WTC11 (cell line): ENCODE measurements at regions not wholly inside any gene's neighbourhood (a gene's known extent, or its start where the extent isn't known, plus 50 kb on each side); places are given as distances from the start of the nearest gene placed in this dataset.

Source experiments
- ELF4 ChIP-seq: sonication (generic); formaldehyde crosslinking; IDR thresholded peaks from 2 replicates; pipeline ENCODE4 v1.8.1; 2022; ENCODE audit warnings: low read depth, mild to moderate bottlenecking, moderate library complexity, missing genetic modification reagents
- GABPB1 ChIP-seq: sonication (generic); formaldehyde crosslinking; IDR thresholded peaks from 2 replicates; pipeline ENCODE4 v1.8.1; 2023; ENCODE audit warnings: mild to moderate bottlenecking, missing genetic modification reagents
- MAX ChIP-seq: sonication (generic); formaldehyde crosslinking; IDR thresholded peaks from 2 replicates; pipeline ENCODE4 v1.8.0; 2022; ENCODE audit warnings: mild to moderate bottlenecking, missing genetic modification reagents
- MLX ChIP-seq: sonication (generic); formaldehyde crosslinking; IDR thresholded peaks from 2 replicates; pipeline ENCODE4 v1.8.1; 2023; ENCODE audit warnings: mild to moderate bottlenecking, missing genetic modification reagents, moderate library complexity
- SMAD3 ChIP-seq: sonication (generic); formaldehyde crosslinking; IDR thresholded peaks from 2 replicates; pipeline ENCODE4 v1.8.0; 2022; ENCODE audit warnings: missing genetic modification reagents, mild to moderate bottlenecking, borderline replicate concordance
- SP1 ChIP-seq: sonication (generic); formaldehyde crosslinking; conservative IDR thresholded peaks from 2 replicates; pipeline ENCODE4 v1.8.1; 2022; ENCODE audit warnings: missing genetic modification reagents
- TP53 ChIP-seq: sonication (generic); formaldehyde crosslinking; IDR thresholded peaks from 2 replicates; pipeline ENCODE4 v1.8.1; 2023; ENCODE audit warnings: mild to moderate bottlenecking, missing genetic modification reagents
- ZNF416 ChIP-seq: fragments of 250-450 bp; sonication (Bioruptor Pico); IDR thresholded peaks from 2 replicates; pipeline ENCODE4 v1.9.0; 2021; ENCODE audit warnings: mild to moderate bottlenecking, inconsistent platforms
- ZNF671 ChIP-seq: fragments of 250-450 bp; sonication (Bioruptor Pico); IDR thresholded peaks from 2 replicates; pipeline ENCODE4 v1.8.0; 2021; ENCODE audit warnings: mild to moderate bottlenecking
- TF ChIP-seq, protein P1 (sequence below): fragments of 200-600 bp; IDR thresholded peaks from 2 replicates; pipeline ENCODE4 v1.8.0; 2022; ENCODE audit warnings: antibody characterized with exemption
- TF ChIP-seq, protein P2 (sequence below): sonication (generic); formaldehyde crosslinking; IDR thresholded peaks from 2 replicates; pipeline ENCODE4 v1.8.0; 2023; ENCODE audit warnings: mild to moderate bottlenecking, missing genetic modification reagents
- TF ChIP-seq, protein P3 (sequence below): sonication (generic); formaldehyde crosslinking; IDR thresholded peaks from 2 replicates; pipeline ENCODE4 v1.8.0; 2023; ENCODE audit warnings: missing genetic modification reagents

- TF ChIP-seq, protein P1, sequence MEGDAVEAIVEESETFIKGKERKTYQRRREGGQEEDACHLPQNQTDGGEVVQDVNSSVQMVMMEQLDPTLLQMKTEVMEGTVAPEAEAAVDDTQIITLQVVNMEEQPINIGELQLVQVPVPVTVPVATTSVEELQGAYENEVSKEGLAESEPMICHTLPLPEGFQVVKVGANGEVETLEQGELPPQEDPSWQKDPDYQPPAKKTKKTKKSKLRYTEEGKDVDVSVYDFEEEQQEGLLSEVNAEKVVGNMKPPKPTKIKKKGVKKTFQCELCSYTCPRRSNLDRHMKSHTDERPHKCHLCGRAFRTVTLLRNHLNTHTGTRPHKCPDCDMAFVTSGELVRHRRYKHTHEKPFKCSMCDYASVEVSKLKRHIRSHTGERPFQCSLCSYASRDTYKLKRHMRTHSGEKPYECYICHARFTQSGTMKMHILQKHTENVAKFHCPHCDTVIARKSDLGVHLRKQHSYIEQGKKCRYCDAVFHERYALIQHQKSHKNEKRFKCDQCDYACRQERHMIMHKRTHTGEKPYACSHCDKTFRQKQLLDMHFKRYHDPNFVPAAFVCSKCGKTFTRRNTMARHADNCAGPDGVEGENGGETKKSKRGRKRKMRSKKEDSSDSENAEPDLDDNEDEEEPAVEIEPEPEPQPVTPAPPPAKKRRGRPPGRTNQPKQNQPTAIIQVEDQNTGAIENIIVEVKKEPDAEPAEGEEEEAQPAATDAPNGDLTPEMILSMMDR: no peak
- TF ChIP-seq ZNF671 (CRISPR knock-in tag): no peak
- TF ChIP-seq ELF4 (CRISPR knock-in tag): no peak
- TF ChIP-seq SP1: no peak
- TF ChIP-seq SMAD3 (CRISPR knock-in tag): no peak
- no peak for TF ChIP-seq ZNF416 (CRISPR knock-in tag)
- TF ChIP-seq MLX (CRISPR knock-in tag): no peak
- TF ChIP-seq, protein P2, sequence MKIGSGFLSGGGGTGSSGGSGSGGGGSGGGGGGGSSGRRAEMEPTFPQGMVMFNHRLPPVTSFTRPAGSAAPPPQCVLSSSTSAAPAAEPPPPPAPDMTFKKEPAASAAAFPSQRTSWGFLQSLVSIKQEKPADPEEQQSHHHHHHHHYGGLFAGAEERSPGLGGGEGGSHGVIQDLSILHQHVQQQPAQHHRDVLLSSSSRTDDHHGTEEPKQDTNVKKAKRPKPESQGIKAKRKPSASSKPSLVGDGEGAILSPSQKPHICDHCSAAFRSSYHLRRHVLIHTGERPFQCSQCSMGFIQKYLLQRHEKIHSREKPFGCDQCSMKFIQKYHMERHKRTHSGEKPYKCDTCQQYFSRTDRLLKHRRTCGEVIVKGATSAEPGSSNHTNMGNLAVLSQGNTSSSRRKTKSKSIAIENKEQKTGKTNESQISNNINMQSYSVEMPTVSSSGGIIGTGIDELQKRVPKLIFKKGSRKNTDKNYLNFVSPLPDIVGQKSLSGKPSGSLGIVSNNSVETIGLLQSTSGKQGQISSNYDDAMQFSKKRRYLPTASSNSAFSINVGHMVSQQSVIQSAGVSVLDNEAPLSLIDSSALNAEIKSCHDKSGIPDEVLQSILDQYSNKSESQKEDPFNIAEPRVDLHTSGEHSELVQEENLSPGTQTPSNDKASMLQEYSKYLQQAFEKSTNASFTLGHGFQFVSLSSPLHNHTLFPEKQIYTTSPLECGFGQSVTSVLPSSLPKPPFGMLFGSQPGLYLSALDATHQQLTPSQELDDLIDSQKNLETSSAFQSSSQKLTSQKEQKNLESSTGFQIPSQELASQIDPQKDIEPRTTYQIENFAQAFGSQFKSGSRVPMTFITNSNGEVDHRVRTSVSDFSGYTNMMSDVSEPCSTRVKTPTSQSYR: no peak
- no peak for TF ChIP-seq GABPB1 (CRISPR knock-in tag)
- TF ChIP-seq, protein P3, sequence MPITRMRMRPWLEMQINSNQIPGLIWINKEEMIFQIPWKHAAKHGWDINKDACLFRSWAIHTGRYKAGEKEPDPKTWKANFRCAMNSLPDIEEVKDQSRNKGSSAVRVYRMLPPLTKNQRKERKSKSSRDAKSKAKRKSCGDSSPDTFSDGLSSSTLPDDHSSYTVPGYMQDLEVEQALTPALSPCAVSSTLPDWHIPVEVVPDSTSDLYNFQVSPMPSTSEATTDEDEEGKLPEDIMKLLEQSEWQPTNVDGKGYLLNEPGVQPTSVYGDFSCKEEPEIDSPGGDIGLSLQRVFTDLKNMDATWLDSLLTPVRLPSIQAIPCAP (CRISPR knock-in tag): no peak
- no peak for TF ChIP-seq MAX (CRISPR knock-in tag)
- TF ChIP-seq TP53 (CRISPR knock-in tag): no peak
These were observed 689.9 kb upstream of the CITED2 start for GRCh38 chr6:140064366-140064765.
